Dermis blood vessel endothelial cell (primary cell): ENCODE measurements at regions not wholly inside any gene's neighbourhood (a gene's known extent, or its start where the extent isn't known, plus 50 kb on each side); places are given as distances from the start of the nearest gene placed in this dataset.

Experiments used
- DNase-seq: peaks from one replicate; pipeline ENCODE4 v3.0.0; 2010

DNA sequence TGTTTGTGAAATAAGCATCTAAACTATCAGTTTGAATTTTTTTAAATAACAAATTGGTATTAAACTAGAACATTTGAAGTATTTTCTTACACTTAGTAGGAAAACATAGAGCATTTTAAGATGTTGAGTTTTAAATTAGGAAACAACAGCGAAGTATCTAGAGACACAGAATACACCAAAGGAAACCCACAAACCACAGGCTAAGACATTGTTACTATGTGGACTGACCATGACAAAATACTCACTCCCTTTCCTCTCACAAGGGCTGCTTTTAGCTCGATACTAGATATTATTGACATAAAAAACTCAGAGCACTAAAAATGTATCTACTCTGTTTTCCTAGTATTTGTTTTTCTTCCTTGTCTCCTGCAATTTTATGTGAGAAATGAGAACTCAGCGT lies 266.0 kb upstream of the CITED2 start:
- no peak for DNase-seq

- DNase-seq = no peak
Observed at GRCh38 chr6:139639507-139639906, 265.1 kb upstream of the CITED2 start.

GRCh38 chr6:139638179-139638941 lies 263.9 kb upstream of the CITED2 start:
- DNase-seq = no peak

DNA sequence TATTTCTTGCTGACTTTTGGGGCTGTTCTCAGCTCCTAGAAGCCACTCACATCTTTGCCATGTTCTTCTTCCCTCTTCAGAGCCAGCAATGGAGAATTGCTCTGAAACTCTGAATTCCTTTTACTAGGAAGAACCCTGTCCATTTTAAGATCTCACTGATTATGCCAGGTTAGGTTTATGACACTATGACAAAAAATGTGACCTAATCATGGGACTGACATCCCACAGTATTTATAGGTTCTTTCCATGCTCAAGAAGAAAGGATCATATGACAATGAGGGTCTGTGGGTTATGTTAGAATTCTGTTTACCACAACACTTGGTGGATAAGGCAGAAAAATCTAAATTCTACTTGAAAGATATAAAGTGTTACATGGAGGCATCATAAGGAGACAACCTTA lies 263.3 kb upstream of the CITED2 start:
- DNase-seq = no peak

GRCh38 chr6:139636391-139636790 lies 261.9 kb upstream of the CITED2 start:
- DNase-seq = no peak

- no peak for DNase-seq
Observed at GRCh38 chr6:139635401-139636130, 261.1 kb upstream of the CITED2 start.

DNA sequence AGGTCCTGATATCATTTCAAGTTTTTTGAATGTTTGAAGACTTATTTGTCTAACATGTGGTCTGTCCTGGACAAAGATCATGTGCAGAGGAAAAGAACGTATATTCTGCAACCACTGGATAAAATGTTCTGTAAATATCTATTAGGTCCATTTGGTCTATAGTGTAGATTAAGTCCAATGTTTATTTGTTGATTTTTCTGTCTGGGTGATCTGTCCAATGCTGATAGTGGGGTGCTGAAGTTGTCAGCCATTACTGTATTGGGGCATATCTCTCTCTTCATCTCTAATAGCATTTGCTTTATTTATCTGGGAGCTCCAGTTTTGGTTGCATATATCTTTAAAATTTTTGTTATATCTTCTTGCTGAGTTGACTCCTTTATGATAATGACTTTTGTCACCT lies 258.4 kb upstream of the CITED2 start:
- DNase-seq = no peak

DNA sequence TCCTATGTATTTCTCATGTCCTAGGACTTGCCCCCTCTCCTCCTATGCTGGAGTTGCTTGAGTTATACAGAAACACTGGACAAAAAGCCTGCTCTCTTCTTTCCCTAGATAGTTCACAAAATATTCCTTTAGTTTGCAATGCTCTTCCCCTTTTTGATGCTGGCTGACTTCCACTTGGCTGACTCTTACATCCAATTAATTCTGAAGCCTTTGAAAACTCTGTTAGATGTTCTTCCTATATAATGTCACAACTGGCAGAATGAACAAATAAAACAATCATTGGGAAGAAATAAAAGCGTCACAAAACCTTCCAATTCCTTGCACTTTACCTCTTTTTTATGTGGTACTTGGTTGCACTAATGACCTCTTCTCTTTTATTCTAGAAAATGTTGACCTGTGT lies 253.8 kb upstream of the CITED2 start:
- DNase-seq = no peak

- DNase-seq = no peak
Observed at GRCh38 chr6:139627091-139627490, 252.6 kb upstream of the CITED2 start.

- peak; percentile 14 for DNase-seq
Observed at GRCh38 chr6:139625998-139626975, 251.8 kb upstream of the CITED2 start.

DNA sequence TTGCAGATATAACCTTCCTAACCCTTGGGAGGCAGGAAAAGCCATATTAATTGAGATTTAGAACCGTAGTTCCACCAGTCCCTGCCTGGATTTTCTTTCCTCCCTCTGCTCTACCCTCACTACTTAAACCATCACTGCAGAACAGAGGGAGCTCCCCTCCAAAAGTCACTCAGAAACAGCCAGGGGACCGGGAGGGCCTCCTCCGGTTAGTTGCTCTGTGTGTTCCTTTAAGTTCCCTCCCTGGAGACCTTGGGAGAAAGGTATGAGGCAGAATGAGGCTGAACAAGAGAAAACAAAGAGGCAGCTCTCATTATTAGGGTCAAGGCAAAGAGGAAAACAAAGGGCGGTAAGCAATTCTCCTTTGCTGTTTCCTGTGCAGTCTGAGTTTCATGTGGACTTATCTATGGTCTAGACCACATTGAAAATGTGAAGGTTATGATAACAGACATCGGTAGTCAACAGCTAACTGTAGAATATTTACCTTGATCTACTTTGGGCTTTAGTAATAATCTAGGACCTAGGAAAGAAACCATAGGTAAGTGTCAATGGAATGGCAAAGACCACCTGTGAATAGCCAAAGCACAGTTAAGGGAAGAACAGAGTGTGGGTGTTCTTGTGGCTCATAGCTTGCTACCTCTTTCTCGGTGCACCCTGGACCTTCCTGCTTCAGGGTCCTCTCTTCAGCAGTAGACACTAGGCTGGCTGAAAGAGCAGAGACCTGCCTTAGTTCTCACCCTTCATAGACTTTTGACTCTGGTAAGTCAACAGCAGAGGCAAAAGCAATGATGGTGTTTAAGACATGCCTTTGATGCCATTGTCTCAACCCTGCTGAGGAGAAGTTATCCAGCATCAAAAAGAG lies 250.9 kb upstream of the CITED2 start:
- peak; percentile 4 for DNase-seq

DNA sequence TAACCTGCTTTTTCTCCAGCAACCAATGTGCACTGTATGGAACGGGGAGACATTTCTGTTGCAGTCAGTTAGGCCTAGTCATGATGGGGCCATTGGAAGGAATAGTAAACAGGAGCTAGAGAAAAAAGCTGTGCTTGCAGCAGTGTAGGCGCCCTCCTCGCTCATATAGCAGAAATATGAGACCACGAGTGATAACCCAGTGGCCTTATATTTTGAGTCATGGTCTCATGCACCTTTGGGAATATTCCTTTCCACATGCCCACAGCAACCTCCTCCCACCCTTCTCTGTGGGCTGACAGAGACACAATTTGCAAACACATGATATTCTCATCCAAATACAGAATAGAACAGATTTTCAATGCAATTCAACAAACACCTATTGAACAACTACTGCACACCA lies 248.9 kb upstream of the CITED2 start:
- DNase-seq = no peak

DNA sequence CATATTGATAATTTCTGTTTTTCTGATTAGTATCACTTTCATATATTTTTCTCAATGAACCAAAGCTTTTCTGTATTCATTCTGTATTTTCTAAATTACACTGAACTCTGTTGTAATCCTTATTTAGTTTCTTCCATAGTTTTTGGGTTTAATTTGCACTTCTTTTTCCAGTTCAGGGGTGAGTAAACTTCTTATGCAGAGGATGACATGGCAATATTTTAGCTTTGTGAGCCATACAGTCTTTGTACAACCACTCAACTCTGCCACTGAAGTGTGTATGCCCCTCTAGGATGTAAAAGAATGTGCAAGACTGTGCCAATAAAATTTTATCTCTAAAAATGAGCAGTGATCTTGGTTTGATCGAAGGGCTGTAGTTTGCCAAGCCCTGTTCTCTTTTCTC lies 239.0 kb upstream of the CITED2 start:
- no peak for DNase-seq

DNA sequence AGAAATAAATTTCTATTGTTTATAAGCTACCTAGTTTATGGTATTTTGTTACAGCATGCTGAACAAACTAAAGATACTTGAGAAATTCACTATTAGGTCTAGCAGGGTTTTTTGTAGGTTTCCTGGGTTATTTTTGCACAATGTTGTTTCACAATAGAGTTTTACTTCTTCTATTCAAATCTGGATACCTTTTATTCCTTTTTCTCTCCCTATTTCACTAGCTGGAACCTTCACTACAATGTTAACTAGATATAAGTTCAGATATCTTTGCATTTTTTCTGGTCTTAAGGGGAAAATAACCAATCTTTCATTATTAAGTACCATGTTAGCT lies 237.7 kb upstream of the CITED2 start:
- DNase-seq = no peak

DNA sequence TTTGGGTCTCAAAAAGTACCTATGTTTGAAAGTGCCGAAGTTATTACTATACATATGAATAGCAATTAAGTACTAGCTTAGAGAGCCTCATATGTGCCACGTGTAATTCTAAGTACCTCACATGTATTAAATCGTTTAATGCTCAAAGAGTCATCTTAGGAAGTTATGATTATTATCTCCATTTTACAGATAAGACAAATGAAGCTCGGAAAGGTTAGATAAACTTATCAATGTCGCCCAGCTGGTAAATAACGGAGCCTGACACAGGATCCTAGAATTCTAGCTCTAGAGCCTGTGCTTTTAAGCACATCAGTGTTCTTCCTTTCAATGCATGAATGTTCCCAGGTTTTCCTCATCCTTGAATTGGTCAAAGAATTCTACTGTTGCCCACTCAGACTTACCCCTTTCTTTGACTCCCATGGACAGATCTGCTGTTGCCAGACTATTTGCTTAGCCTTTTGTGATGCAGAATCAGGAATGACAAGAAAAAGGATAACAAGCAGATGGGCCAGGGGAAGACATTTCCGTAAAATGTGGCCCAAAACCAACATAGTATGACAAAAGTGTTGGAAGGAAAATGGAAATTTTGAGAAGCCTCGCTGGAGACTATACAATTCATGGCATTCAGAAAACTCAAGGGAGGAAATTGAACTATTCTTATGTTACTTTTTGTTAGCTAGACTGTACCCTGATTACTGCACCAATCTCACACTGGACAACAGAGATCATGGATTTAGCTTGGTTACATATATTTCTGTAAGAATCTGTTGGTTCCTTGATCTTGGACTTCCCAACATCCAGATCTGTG lies 237.1 kb upstream of the CITED2 start:
- DNase-seq = no peak

DNA sequence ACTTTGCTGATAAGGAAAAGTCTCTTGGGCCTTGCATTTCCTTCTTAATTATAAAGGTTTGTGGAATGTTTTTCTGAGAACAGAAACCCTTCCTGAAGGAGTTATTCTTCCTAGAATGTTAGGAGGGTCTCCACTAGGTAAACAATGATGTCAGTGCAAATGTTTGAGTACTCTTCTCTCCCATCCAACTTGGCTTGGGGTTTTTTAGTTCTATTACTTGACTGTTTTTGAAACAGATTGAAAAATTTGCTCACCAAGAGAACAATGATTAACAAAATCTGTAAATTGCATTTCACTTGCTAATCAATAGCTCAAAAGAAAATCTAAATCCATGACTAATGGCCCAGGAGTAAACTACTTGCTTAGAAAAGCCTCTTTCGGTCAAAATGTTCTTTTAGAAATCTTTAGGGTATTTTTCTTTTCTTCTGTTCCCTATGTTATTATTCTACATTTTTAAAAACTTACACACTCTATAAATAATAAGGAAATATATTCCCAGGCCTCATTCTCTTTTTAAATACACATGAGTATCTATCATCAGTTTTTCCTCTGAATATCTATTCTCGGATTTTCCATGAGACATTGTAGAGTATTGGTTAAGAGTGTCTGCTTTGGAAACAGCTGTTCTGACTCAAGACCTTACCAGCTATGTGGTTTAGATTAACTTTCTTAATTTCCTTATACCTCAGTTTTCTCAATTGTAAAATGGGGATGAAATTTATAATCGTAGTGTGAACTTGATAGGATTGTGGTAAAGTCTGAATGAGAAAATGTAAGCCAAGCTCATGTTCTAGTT lies 234.2 kb upstream of the CITED2 start:
- no peak for DNase-seq

- no peak for DNase-seq
Observed at GRCh38 chr6:139605350-139605749, 230.9 kb upstream of the CITED2 start.

- no peak for DNase-seq
Observed at GRCh38 chr6:139603581-139603980, 229.1 kb upstream of the CITED2 start.

DNA sequence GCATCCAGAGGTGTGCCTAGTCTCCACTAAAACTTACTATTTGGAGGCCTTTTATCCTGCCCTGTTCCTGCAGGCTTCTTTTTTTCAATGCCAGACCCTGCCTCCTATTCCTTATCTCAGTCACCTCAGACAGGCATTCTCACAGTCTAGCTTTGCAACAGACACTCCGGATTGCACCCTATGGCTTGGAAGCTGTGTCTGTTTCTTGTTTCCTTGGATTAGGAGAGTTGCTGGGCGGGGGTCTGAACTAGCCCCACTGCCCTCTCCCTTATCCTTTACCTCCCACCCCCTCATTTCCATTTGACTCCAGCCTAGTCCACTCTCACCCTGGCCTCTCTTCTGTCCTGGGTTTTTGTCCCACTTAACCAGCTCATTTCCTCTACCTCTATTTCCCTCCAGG lies 228.1 kb upstream of the CITED2 start:
- DNase-seq = no peak

GRCh38 chr6:139600919-139601475 lies 226.5 kb upstream of the CITED2 start:
- DNase-seq = no peak
